Left ventricle myocardium inferior (tissue), 1 donor: ENCODE measurements at regions not wholly inside any gene's neighbourhood (a gene's known extent, or its start where the extent isn't known, plus 50 kb on each side); places are given as distances from the start of the nearest gene placed in this dataset.
"Not testable (repeated sequence)": the region's sequence is repeated elsewhere in the genome, so short reads cannot be mapped to it uniquely, and the experiment has no call there.

Source experiments
- DNase-seq: peaks from one replicate; pipeline ENCODE4 v3.0.0-alpha.2; 2020
- H3K27ac ChIP-seq: fragments of 200-600 bp; replicated peaks from 2 replicates; pipeline ENCODE4 v1.8.0; 2021
- H3K27me3 ChIP-seq: fragments of 200-600 bp; 2 replicates; pipeline ENCODE4 v1.8.0; 2021; ENCODE audit warnings: low read depth
- H3K36me3 ChIP-seq: fragments of 200-600 bp; 2 replicates; pipeline ENCODE4 v1.8.0; 2021
- H3K4me1 ChIP-seq: fragments of 200-600 bp; 2 replicates; pipeline ENCODE4 v1.8.0; 2021
- H3K4me3 ChIP-seq: fragments of 200-600 bp; 2 replicates; pipeline ENCODE4 v1.8.0; 2021; ENCODE audit warnings: mild to moderate bottlenecking, moderate library complexity
- H3K9me3 ChIP-seq: fragments of 200-600 bp; replicated peaks from 2 replicates; pipeline ENCODE4 v1.8.0; 2021
- CTCF ChIP-seq: fragments of 200-600 bp; IDR thresholded peaks from 2 replicates; pipeline ENCODE4 v1.8.0; 2021; ENCODE audit warnings: antibody characterized with exemption, mild to moderate bottlenecking, borderline replicate concordance
- intact Hi-C: fragments of 100-400 bp; cut with micrococcal nuclease; formaldehyde crosslinking; loops from one replicate; pipeline ENCODE4 v1.11.0; 2022
- donor health status: DM: no; HTN: yes; CAD: no; lungs with severe emphysema.

GRCh38 chr10:114872519-114873087 lies 51.0 kb downstream of the FHIP2A start:
- Histone ChIP-seq H3K9me3 (no peaks in the 10 kb centered on the region), H3K36me3 (no peaks in the 10 kb centered on the region), H3K27me3 (peaks cover 7% of the 10 kb centered on the region), H3K27ac (no peak overlapping the region), H3K4me3 (no peak overlapping the region), H3K4me1 (no peaks in the 10 kb centered on the region)
- TF ChIP-seq CTCF: no peak
- intact Hi-C loops: loop anchor here (10.0 kb wide), 1 partner anchor 252 kb away; no protein-coding TSS in a partner anchor
- DNase-seq: no peak

DNA sequence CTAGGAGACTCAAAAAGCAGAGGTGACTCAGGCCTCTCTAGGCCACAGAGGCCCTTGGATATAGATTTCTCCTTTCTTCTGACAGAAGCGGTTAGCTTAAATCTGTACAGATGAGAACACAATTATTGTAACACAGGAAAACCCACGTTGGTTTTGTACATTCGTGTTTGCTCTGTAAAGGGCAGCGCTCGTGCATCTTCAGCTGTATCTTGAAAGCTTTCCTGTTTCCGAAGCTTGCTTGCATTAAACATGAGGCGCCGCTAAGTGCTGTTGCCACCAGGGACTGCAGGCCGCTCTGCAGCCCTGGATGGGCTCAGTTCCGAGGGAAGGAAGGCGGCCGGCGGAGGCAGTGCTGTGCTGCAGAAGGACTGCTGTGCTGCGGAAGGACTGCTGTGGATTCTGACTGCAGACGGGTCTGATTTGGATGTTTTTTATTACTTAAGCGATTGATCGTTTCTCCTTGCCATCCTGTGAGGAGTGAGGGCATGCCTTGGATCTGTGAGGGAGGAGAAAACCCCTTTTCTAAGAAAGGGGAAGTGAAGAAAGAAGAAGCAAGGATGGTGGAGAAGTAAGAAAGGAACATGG lies 53.3 kb downstream of the FHIP2A start:
- no peak for TF ChIP-seq CTCF
- H3K36me3 ChIP-seq: no peaks in the 10 kb centered on the region
- no peak overlapping the region for H3K4me3 ChIP-seq
- H3K27me3 ChIP-seq: peaks cover 7% of the 10 kb centered on the region
- intact Hi-C loops: loop anchor here (10.0 kb wide), 1 partner anchor 250 kb away; no protein-coding TSS in a partner anchor
- H3K4me1 ChIP-seq: no peaks in the 10 kb centered on the region
- no peak for DNase-seq
- H3K27ac ChIP-seq: no peak overlapping the region
- no peaks in the 10 kb centered on the region for H3K9me3 ChIP-seq

DNA sequence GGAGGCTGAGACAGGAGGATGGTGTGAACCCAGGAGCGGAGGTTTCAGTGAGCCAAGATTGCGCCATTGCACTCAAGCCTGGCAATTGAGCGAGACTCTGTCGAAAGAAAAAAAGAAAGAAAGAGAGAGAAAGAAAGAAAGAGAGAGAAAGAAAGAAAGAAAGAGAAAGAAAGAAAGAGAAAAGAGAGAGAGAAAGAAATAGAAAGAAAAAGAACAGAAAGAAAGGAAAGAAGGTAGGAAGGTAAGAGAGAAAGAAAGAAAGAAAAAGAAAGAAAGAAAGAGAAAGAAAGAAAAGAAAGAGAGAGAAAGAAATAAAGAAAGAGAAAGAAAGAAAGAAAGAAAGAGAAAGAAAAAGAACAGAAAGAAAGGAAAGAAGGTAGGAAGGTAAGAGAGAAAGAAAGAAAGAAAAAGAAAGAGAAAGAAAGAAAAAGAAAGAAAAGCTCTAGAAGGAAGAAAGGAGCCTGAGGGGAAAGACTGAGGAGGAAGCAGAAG lies 54.1 kb downstream of the FHIP2A start:
- intact Hi-C loops: loop anchor here (10.0 kb wide), 1 partner anchor 249 kb away; no protein-coding TSS in a partner anchor
- H3K36me3 ChIP-seq, DNase-seq, H3K4me3 ChIP-seq, H3K4me1 ChIP-seq, H3K27ac ChIP-seq, H3K9me3 ChIP-seq, H3K27me3 ChIP-seq: not testable (repeated sequence)

DNA sequence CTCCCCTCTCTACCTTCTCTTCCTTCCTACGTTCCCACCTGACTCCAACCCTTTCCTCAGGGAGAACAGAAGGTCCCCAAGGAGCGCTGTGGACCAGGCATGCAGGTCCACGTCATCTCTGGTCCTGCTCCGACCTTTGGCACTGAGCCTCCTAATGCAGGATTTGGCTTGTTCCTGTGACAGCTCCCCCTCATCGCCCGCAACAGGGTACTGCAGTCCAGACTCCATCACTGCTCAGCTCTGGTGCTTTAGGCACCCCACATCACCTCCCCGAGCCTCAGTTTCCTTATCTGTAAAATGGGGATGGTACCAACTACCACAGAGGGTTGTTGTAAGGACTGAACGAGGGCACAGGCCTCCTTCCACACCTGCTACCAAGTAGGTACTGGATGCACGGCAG lies 54.6 kb downstream of the FHIP2A start:
- intact Hi-C loops: loop anchor here (10.0 kb wide), 1 partner anchor 249 kb away; no protein-coding TSS in a partner anchor

GRCh38 chr10:114876602-114877300 lies 55.2 kb downstream of the FHIP2A start:
- TF ChIP-seq CTCF: peak; percentile 79
- Histone ChIP-seq H3K4me1 (no peaks in the 10 kb centered on the region), H3K4me3 (no peak overlapping the region), H3K27me3 (peaks cover 7% of the 10 kb centered on the region), H3K36me3 (no peaks in the 10 kb centered on the region), H3K9me3 (no peaks in the 10 kb centered on the region), H3K27ac (no peak overlapping the region)
- DNase-seq: peak; percentile 48
- intact Hi-C loops: loop anchor here (10.0 kb wide), 1 partner anchor 248 kb away; no protein-coding TSS in a partner anchor

More for the DNA sequence above, 54.6 kb downstream of the FHIP2A start:
- Histone ChIP-seq H3K36me3 (no peaks in the 10 kb centered on the region), H3K4me3 (no peak overlapping the region), H3K27ac (no peak overlapping the region), H3K27me3 (peaks cover 7% of the 10 kb centered on the region), H3K4me1 (no peaks in the 10 kb centered on the region), H3K9me3 (no peaks in the 10 kb centered on the region)
- no peak for DNase-seq
- TF ChIP-seq CTCF: no peak
